CD4-positive, alpha-beta T cell (primary cell): ENCODE measurements at regions not wholly inside any gene's neighbourhood (a gene's known extent, or its start where the extent isn't known, plus 50 kb on each side); places are given as distances from the start of the nearest gene placed in this dataset.
A peak's percentile ranks its signal among the peaks of the same experiment; 100 is the strongest.

Experiments used
- ATAC-seq: fragments of 200-7000 bp; cut with Tn5 transposase; one replicate; pipeline ENCODE4 v1.10.0; 2022; ENCODE audit warnings: mild to moderate bottlenecking; ENCODE audit not compliant: poor library complexity
- CTCF ChIA-PET: fragments of 350-600 bp; sonication (Branson Sonifier 250); formaldehyde crosslinking; loops from one replicate; lab custom pipeline; 2021; ENCODE audit warnings: antibody characterized with exemption, inconsistent platforms; lab: Charles Lee
- POLR2A ChIA-PET: fragments of 350-600 bp; sonication (Branson Sonifier 250); formaldehyde crosslinking; loops from one replicate; lab custom pipeline; 2021; ENCODE audit warnings: antibody characterized with exemption, inconsistent platforms; lab: Charles Lee
- DNase-seq, 14 experiments: peaks; one replicate each; pipeline ENCODE4 v3.0.0-alpha.2; 2013 to 2020; ENCODE audit warnings: mixed read lengths in 2 of 14
- H3K27ac ChIP-seq, 2 donors: one replicate each; pipeline versions ENCODE4 v1.5.1 to v1.7.0; 2013; ENCODE audit warnings: low read length in 2 of 2, low read depth in 1 of 2, mild to moderate bottlenecking in 1 of 2
- H3K27me3 ChIP-seq, 2 experiments: 1 replicate in 1 of 2; 2 replicates in 1 of 2; pipeline versions ENCODE4 v1.6.1 to v1.7.0; 2013; ENCODE audit warnings: low read length in 2 of 2, control low read depth in 1 of 2, mild to moderate bottlenecking in 1 of 2, moderate library complexity in 1 of 2; ENCODE audit not compliant: insufficient read depth in 2 of 2, control insufficient read depth in 1 of 2
- H3K36me3 ChIP-seq: one replicate; pipeline ENCODE4 v1.6.1; 2013; ENCODE audit warnings: low read length, control low read depth; ENCODE audit not compliant: insufficient read depth
- H3K4me1 ChIP-seq: one replicate; pipeline ENCODE4 v1.6.1; 2013; ENCODE audit warnings: low read length, control low read depth; ENCODE audit not compliant: insufficient read depth
- H3K4me3 ChIP-seq: one replicate; pipeline ENCODE4 v1.5.1; 2013; ENCODE audit warnings: mild to moderate bottlenecking, low read length, moderate library complexity
- H3K9me3 ChIP-seq, 2 experiments: 1 replicate in 1 of 2; 2 replicates in 1 of 2; pipeline versions ENCODE4 v1.6.1 to v1.7.0; 2013; ENCODE audit warnings: low read length in 2 of 2, mild to moderate bottlenecking in 2 of 2, control low read depth in 1 of 2, moderate library complexity in 1 of 2; ENCODE audit not compliant: control insufficient read depth in 1 of 2, insufficient read depth in 1 of 2
- H3K27ac Mint-ChIP-seq: one replicate; pipeline ENCODE4 v1.8.0; 2020; ENCODE audit warnings: mixed read lengths
- H3K27me3 Mint-ChIP-seq: one replicate; pipeline ENCODE4 v1.8.0; 2021; ENCODE audit warnings: mixed read lengths
- H3K36me3 Mint-ChIP-seq: one replicate; pipeline ENCODE4 v1.8.0; 2021; ENCODE audit warnings: low read depth, mixed read lengths
- H3K4me1 Mint-ChIP-seq: one replicate; pipeline ENCODE4 v1.8.0; 2021; ENCODE audit warnings: low read depth, mixed read lengths
- H3K4me3 Mint-ChIP-seq: one replicate; pipeline ENCODE4 v1.8.0; 2020; ENCODE audit warnings: mild to moderate bottlenecking, mixed read lengths
- H3K9me3 Mint-ChIP-seq: one replicate; pipeline ENCODE4 v1.8.0; 2020; ENCODE audit warnings: mixed read lengths
- intact Hi-C, 2 experiments: fragments of 100-400 bp; cut with DNase I in 1 of 2; cut with micrococcal nuclease in 1 of 2; formaldehyde crosslinking; loops; one replicate each; pipeline versions ENCODE4 v1.15.1 to v1.9.0; 2023 to 2025; cut with DNase I, micrococcal nuclease
- TF ChIP-seq, protein P1 (sequence below): fragments of 200-600 bp; IDR thresholded peaks from one replicate; pipeline ENCODE4 v1.8.0; 2022; ENCODE audit warnings: antibody characterized with exemption, mild to moderate bottlenecking

DNA sequence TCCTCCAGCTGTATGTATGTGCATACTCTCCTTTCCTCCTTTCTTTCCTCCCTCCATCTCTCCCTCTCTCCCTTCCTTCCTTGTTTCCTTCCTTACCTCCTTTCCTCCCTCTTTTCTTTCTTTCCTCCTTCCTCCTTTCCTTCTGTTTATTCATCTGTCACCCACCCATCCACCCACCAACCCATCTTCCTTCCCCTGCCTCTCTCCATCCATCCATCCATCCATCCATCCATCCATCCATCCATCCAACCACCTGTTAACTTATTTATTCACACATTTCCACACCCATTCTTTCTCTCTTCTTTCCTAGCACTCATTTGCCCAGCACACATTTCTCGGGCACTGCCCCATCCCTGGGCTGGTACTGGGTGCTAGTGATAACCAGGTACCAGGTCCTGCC lies 443.9 kb downstream of the MIAT start:
- peaks cover 0 to 12% of the 10 kb centered on the region in 2 experiments for H3K9me3 ChIP-seq
- intact Hi-C loops = no loop called here
- ATAC-seq = no peak
- no peaks in the 10 kb centered on the region for H3K36me3 ChIP-seq
- peaks cover 65% of the 10 kb centered on the region for H3K27me3 Mint-ChIP-seq
- POLR2A ChIA-PET = no interaction called here
- TF ChIP-seq, protein P1, sequence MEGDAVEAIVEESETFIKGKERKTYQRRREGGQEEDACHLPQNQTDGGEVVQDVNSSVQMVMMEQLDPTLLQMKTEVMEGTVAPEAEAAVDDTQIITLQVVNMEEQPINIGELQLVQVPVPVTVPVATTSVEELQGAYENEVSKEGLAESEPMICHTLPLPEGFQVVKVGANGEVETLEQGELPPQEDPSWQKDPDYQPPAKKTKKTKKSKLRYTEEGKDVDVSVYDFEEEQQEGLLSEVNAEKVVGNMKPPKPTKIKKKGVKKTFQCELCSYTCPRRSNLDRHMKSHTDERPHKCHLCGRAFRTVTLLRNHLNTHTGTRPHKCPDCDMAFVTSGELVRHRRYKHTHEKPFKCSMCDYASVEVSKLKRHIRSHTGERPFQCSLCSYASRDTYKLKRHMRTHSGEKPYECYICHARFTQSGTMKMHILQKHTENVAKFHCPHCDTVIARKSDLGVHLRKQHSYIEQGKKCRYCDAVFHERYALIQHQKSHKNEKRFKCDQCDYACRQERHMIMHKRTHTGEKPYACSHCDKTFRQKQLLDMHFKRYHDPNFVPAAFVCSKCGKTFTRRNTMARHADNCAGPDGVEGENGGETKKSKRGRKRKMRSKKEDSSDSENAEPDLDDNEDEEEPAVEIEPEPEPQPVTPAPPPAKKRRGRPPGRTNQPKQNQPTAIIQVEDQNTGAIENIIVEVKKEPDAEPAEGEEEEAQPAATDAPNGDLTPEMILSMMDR = no peak
- H3K27me3 ChIP-seq = peaks cover 9 to 21% of the 10 kb centered on the region in 2 experiments
- H3K9me3 Mint-ChIP-seq = no peaks in the 10 kb centered on the region
- H3K27ac ChIP-seq = no peak overlapping the region
- no peaks in the 10 kb centered on the region for H3K4me1 Mint-ChIP-seq
- no peak for DNase-seq
- H3K4me3 Mint-ChIP-seq = no peak overlapping the region
- no peaks in the 10 kb centered on the region for H3K4me1 ChIP-seq
- no peaks in the 10 kb centered on the region for H3K36me3 Mint-ChIP-seq
- H3K27ac Mint-ChIP-seq = no peak overlapping the region
- H3K4me3 ChIP-seq = no peak overlapping the region
- CTCF ChIA-PET = no interaction called here

DNA sequence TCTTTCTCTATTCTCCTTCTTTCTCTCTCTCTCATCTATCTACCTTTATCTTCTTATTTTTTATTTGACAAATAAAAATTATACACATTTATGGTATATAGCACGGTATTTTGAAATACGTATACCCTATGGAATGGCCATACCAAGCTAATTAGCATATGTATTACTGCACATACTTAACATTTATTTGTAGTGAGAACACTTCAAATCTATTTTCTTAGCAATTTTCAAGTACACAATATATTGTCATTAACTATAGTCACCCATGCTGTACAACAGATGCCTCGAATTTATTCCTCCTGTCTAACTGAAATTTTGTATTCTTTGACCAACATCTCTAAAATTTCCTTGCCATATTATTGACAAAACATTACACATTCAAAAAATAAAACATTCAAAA lies 447.1 kb downstream of the MIAT start:
- Mint-ChIP-seq H3K27me3 (peaks cover 50% of the 10 kb centered on the region), H3K36me3 (no peaks in the 10 kb centered on the region), H3K9me3 (peaks cover 2% of the 10 kb centered on the region), H3K4me1 (no peaks in the 10 kb centered on the region), H3K4me3 (no peak overlapping the region), H3K27ac (no peak overlapping the region)
- no peak overlapping the region for H3K4me3 ChIP-seq
- peaks cover 0 to 16% of the 10 kb centered on the region in 2 experiments for H3K9me3 ChIP-seq
- H3K27me3 ChIP-seq = peaks cover 0 to 7% of the 10 kb centered on the region in 2 experiments
- H3K4me1 ChIP-seq = no peaks in the 10 kb centered on the region
- H3K27ac ChIP-seq = no peak overlapping the region
- DNase-seq (no peak), ATAC-seq (no peak)
- ChIA-PET CTCF (no interaction called here), POLR2A (no interaction called here)
- no peaks in the 10 kb centered on the region for H3K36me3 ChIP-seq
- intact Hi-C loops = no loop called here
- TF ChIP-seq, protein P1 = no peak

DNA sequence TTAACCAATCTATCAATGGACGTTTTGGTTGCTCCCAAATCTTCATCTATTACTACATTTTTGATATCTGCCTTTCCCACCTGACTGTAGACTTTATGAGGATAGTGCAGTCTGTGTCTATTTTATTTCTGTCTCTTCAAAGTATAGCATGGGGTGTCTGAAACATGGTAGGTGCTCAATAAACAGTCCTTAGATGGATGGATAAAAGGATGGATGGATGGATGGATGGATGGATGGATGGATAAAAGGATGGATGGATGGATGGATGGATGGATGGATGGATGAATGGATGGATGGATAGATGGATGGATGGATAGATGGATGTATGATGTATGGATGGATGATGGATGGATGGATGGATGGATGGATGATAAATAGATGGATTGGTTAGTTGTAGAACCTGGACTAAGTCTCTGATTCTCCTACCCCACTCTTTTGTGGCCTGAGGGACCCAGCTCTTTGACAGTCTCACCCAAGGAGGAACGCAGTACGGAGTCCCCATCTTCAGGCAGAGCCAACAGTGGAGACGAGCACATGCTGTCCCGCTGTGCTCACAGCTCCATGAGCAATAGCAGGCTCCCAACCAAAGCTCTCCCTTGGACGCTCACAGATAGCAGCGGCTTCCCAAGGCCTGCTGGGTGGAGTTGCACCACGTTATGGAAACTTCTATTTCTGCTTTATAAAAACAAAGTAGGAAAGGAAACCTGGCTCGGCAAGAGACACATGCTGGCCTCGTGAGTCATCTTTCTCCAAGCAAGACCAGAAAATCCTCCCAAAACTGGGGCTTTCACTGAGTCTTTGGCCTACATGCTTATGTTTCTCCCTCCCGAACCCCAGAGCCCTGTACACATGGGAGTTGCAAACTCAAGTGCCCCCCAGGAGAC lies 448.0 kb downstream of the MIAT start:
- ChIA-PET POLR2A (no interaction called here), CTCF (no interaction called here)
- Histone ChIP-seq H3K27ac (no peak overlapping the region), H3K27me3 (peaks cover 0 to 3% of the 10 kb centered on the region in 2 experiments), H3K9me3 (peaks cover 0 to 10% of the 10 kb centered on the region in 2 experiments), H3K4me1 (no peaks in the 10 kb centered on the region), H3K4me3 (no peak overlapping the region), H3K36me3 (no peaks in the 10 kb centered on the region)
- DNase-seq (peak in 2 of 14 experiments; percentile 8 to 28), ATAC-seq (no peak)
- Mint-ChIP-seq H3K4me1 (no peaks in the 10 kb centered on the region), H3K27ac (no peak overlapping the region), H3K36me3 (no peaks in the 10 kb centered on the region), H3K9me3 (peaks cover 4% of the 10 kb centered on the region), H3K4me3 (no peak overlapping the region), H3K27me3 (peaks cover 44% of the 10 kb centered on the region)
- TF ChIP-seq, protein P1 = no peak
- intact Hi-C loops = no loop called here
